Lower leg skin (tissue), 3 donors: ENCODE measurements at regions not wholly inside any gene's neighbourhood (a gene's known extent, or its start where the extent isn't known, plus 50 kb on each side); places are given as distances from the start of the nearest gene placed in this dataset.

Source experiments
- POLR2A ChIP-seq, 2 donors: fragments of 450-650 bp; IDR thresholded peaks; one replicate each; pipeline ENCODE4 v1.6.1; 2016 to 2017; ENCODE audit warnings: antibody characterized with exemption in 2 of 2, mild to moderate bottlenecking in 1 of 2, moderate library complexity in 1 of 2
- TF ChIP-seq, protein P1 (sequence below), 3 donors: fragments of 450-650 bp; IDR thresholded peaks; one replicate each; pipeline ENCODE4 v1.5.1; 2016; ENCODE audit warnings: antibody characterized with exemption in 3 of 3, mild to moderate bottlenecking in 3 of 3, moderate library complexity in 2 of 3

DNA sequence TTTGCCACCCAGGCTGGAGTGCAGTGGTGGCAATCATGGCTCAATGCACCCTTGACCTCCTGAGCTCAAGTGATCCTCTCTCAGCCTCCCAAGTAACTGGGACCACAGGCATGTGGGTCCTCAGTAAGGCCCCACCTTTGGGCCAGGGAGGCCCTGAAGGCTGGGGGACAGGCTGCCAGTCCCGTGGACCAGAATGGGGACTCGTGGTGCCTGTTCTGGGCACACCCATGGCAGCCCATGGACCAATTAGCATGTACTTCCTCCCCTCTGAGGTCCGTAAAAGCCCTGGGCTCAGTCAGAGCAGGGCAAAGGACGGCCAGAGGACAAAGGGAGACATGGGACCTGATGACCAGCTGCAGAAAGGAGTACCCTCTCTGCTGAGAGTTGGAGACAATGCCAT, 1590.8 kb downstream of the KHDRBS2 start:
- TF ChIP-seq, protein P1, sequence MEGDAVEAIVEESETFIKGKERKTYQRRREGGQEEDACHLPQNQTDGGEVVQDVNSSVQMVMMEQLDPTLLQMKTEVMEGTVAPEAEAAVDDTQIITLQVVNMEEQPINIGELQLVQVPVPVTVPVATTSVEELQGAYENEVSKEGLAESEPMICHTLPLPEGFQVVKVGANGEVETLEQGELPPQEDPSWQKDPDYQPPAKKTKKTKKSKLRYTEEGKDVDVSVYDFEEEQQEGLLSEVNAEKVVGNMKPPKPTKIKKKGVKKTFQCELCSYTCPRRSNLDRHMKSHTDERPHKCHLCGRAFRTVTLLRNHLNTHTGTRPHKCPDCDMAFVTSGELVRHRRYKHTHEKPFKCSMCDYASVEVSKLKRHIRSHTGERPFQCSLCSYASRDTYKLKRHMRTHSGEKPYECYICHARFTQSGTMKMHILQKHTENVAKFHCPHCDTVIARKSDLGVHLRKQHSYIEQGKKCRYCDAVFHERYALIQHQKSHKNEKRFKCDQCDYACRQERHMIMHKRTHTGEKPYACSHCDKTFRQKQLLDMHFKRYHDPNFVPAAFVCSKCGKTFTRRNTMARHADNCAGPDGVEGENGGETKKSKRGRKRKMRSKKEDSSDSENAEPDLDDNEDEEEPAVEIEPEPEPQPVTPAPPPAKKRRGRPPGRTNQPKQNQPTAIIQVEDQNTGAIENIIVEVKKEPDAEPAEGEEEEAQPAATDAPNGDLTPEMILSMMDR (IDR thresholded peaks at IDR 0.05), result no peak
- no peak for TF ChIP-seq POLR2A (IDR thresholded peaks at IDR 0.05)
